K562 (cell line): ENCODE measurements at regions not wholly inside any gene's neighbourhood (a gene's known extent, or its start where the extent isn't known, plus 50 kb on each side); places are given as distances from the start of the nearest gene placed in this dataset.

Source experiments
- CBFA2T2 ChIP-seq: fragments of 450-650 bp; conservative IDR thresholded peaks from 2 replicates; pipeline ENCODE4 v1.6.1; 2017; ENCODE audit warnings: mild to moderate bottlenecking
- PCBP2 ChIP-seq: fragments of 200-400 bp; formaldehyde crosslinking; IDR thresholded peaks from 2 replicates; pipeline ENCODE4 v1.6.1; 2018; ENCODE audit warnings: low read length, low read depth, mild to moderate bottlenecking, moderate library complexity; ENCODE audit not compliant: poor library complexity, severe bottlenecking
- TF ChIP-seq, protein P1 (sequence below): sonication (generic); formaldehyde crosslinking; IDR thresholded peaks from 2 replicates; pipeline ENCODE4 v1.4.0; 2020; ENCODE audit warnings: mild to moderate bottlenecking, missing genetic modification reagents
- TF ChIP-seq, protein P2 (sequence below), 2 experiments: fragments of 450-650 bp; formaldehyde crosslinking in 1 of 2; IDR thresholded peaks; 2 replicates each; pipeline versions ENCODE4 v1.4.0 to v1.6.1; 2014 to 2020; ENCODE audit warnings: mild to moderate bottlenecking in 2 of 2, borderline replicate concordance in 1 of 2, low read depth in 1 of 2

DNA sequence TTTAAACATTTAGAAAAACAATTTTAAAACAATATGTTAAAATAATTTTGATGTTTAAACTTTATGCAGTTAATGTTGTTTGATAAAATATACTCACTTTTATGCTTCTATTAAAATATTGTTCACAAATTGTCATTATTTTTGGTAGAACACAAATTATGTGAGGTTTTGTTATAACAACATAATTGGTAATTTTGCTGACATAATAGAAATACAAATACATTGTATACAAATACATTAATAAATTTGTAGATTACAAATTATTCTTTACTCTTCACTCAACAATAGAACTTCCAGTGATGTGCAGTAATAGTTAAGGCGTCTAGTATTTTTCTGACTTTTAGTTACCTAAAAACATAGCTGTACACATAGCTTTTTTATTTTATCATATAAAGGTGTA, 1472.4 kb upstream of the ADGRL3 start:
- TF ChIP-seq, protein P1, sequence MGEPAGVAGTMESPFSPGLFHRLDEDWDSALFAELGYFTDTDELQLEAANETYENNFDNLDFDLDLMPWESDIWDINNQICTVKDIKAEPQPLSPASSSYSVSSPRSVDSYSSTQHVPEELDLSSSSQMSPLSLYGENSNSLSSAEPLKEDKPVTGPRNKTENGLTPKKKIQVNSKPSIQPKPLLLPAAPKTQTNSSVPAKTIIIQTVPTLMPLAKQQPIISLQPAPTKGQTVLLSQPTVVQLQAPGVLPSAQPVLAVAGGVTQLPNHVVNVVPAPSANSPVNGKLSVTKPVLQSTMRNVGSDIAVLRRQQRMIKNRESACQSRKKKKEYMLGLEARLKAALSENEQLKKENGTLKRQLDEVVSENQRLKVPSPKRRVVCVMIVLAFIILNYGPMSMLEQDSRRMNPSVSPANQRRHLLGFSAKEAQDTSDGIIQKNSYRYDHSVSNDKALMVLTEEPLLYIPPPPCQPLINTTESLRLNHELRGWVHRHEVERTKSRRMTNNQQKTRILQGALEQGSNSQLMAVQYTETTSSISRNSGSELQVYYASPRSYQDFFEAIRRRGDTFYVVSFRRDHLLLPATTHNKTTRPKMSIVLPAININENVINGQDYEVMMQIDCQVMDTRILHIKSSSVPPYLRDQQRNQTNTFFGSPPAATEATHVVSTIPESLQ (CRISPR knock-in tag): no peak
- no peak for TF ChIP-seq CBFA2T2
- TF ChIP-seq PCBP2: no peak
- TF ChIP-seq, protein P2, sequence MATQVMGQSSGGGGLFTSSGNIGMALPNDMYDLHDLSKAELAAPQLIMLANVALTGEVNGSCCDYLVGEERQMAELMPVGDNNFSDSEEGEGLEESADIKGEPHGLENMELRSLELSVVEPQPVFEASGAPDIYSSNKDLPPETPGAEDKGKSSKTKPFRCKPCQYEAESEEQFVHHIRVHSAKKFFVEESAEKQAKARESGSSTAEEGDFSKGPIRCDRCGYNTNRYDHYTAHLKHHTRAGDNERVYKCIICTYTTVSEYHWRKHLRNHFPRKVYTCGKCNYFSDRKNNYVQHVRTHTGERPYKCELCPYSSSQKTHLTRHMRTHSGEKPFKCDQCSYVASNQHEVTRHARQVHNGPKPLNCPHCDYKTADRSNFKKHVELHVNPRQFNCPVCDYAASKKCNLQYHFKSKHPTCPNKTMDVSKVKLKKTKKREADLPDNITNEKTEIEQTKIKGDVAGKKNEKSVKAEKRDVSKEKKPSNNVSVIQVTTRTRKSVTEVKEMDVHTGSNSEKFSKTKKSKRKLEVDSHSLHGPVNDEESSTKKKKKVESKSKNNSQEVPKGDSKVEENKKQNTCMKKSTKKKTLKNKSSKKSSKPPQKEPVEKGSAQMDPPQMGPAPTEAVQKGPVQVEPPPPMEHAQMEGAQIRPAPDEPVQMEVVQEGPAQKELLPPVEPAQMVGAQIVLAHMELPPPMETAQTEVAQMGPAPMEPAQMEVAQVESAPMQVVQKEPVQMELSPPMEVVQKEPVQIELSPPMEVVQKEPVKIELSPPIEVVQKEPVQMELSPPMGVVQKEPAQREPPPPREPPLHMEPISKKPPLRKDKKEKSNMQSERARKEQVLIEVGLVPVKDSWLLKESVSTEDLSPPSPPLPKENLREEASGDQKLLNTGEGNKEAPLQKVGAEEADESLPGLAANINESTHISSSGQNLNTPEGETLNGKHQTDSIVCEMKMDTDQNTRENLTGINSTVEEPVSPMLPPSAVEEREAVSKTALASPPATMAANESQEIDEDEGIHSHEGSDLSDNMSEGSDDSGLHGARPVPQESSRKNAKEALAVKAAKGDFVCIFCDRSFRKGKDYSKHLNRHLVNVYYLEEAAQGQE (IDR thresholded peaks at IDR 0.05; ENCODE audit: borderline replicate concordance): no peak
- TF ChIP-seq, protein P2 (CRISPR knock-in tag; IDR thresholded peaks at IDR 0.05; ENCODE audit: low read depth): no peak
